ENCODE measurements at regions not wholly inside any gene's neighbourhood (a gene's known extent, or its start where the extent isn't known, plus 50 kb on each side); places are given as distances from the start of the nearest gene placed in this dataset.
A peak's percentile ranks its signal among the peaks of the same experiment; 100 is the strongest.

DNA sequence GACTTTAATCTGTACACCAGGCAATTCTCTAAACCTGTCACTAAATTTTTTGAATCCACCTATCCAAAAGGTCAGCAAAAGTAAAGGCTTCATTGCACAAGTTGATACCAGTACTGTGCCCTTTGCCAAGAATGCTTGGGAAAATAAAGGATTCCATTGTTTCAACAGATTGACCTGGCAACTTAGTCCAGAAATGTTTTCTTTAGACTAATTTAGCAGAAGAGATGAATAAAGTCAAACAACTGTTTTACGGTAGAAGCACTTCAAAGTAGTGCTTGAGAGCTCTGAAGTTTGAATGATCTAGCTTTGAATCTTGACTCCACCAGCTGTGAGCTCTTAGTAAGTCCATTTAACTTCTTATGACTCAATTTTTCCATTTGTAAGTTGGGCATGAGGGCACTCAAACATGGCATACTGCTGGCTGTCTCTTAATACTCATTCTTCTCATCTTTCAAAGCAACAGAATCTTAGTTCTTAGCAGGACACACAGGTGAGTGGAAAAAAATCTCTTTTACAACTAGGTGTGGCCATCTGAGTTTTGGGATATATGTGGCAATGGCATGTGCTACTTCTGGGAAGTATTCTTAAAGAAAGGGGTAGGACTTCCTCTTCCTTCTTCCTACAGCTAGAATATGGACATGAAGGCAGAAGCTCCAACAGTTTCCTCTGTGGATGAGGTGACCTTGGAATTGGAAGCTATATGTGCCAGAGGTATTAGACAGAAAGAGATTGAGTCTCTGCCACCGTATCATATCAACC lies 55.9 kb upstream of the LOC128125822 start:
- no peak overlapping the region for H3K4me3 ChIP-seq
- H3K27ac ChIP-seq = peak overlapping the region in 1 of 21 experiments; percentile 37

GRCh38 chr6:63517221-63517620 lies 55.1 kb upstream of the LOC128125822 start:
- Histone ChIP-seq H3K4me3 (no peak overlapping the region), H3K27ac (no peak overlapping the region)

GRCh38 chr6:63521475-63522210 lies 50.6 kb upstream of the LOC128125822 start:
- H3K27ac ChIP-seq = no peak overlapping the region

More at GRCh38 chr6:63521475-63522210, 50.6 kb upstream of the LOC128125822 start:
- no peak overlapping the region for H3K4me3 ChIP-seq
